ENCODE measurements at regions not wholly inside any gene's neighbourhood (a gene's known extent, or its start where the extent isn't known, plus 50 kb on each side); places are given as distances from the start of the nearest gene placed in this dataset.

DNA sequence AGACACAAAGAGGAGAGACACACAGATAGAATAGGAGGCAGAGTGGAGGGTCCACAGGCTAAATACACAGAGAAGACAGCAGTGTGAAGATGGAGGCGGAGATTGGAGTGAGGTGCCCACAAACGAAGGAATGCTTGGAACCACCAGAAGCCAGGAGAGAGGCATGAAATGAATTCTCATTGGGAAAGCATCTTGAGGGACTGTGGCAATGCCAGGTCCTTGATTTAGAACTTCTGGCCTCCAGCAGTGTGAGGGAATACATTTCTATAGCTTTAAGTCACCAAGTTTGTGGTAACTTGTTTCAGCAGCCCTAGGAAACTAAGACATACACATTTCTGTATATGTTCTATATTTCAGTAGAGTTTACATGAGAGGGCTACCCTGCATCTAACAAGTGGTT is 396.6 kb upstream of the ZNF608 start:
- no peak for TF ChIP-seq POLR2AphosphoS5 (IDR thresholded peaks at IDR 0.05; ENCODE audit: low read depth, low read length)
- TF ChIP-seq POLR2A (IDR thresholded peaks at IDR 0.05; ENCODE audit: low read depth, low read length) = no peak

All from GM12892 (cell line).